Activated T-cell treated with anti-CD3 and anti-CD28 coated beads for 1 hour (primary cell): ENCODE measurements at regions not wholly inside any gene's neighbourhood (a gene's known extent, or its start where the extent isn't known, plus 50 kb on each side); places are given as distances from the start of the nearest gene placed in this dataset.
"Not testable (repeated sequence)": the region's sequence is repeated elsewhere in the genome, so short reads cannot be mapped to it uniquely, and the experiment has no call there.

ENCODE experiments used
- DNase-seq: peaks from one replicate; pipeline ENCODE4 v3.0.0-alpha.2; 2020; ENCODE audit warnings: low read depth

DNA sequence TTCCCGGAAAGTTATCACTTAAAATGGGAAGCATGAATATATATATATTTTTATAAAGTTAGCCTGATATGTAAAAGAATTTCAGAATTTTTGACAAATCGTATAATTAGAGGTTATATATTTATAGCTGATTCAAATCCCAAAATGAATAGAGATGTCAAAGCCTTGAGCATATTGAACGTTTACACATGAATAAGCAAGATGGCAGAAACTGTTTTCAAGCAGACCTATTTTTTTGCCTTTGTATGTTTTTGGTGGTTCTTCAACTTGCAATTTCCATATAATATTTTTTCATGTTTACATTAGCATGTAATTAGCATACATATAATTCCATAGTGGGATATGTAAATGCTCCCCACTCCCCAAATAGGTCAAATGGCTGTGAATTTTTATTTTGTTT, 189.9 kb downstream of the PRL start:
- DNase-seq, result no peak

DNA sequence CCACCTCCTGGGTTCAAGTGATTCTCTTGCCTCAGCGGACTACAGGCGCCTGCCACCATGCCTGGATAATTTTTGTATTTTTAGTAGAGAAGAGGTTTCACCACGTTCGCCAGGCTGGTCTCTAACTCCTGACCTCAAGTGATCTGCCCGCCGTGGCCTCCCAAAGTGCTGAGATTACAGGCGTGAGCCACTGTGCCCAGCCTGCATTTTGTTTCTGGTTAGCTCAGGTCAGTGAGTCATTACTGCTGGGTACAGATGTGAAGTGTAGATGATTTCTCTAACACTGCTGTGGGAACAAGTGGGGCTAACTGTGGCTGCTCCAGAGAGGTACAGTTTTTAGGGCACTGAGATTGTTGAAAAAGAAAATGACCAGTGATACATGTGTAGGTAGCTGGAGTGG, 188.6 kb downstream of the PRL start:
- DNase-seq, result no peak

- no peak for DNase-seq
Observed at GRCh38 chr6:22110061-22110460, 186.8 kb downstream of the PRL start.

GRCh38 chr6:22112461-22112860, 184.4 kb downstream of the PRL start:
- no peak for DNase-seq

DNA sequence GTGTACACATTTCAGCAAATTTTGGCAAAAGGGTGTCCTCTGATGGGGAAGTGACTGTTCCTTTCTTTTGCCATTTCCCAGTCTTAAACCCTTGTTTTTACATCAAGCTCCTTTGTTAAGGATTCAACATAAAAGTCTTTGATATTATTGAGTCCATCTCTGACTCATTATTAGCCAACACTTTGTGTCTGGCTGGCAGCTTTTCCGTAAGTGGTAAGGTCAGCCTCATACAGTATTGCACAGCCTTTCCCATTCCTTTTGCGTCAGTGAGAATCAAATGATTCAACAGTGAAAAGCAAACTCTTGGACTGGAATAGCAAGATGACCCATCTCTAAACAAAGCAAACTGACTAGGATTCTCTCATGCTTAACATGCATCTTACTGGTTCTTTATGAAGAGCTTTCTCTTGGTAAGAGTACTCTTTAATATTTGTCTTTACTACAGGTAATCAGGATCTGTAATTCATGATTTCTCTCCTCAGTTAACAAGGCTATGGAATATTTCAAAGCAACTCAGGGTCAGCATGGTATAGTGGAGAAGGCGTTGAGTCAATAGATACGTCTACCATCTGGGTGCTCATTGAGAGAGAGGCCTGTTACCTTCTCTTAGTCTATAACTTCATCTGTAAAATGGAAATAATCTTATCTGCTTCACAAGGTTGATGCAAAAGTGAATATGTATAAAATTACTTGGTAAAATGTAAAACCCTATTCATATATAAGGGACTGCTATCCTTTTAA, 183.6 kb downstream of the PRL start:
- DNase-seq, result no peak

GRCh38 chr6:22115559-22115958, 181.3 kb downstream of the PRL start:
- DNase-seq, result no peak

DNA sequence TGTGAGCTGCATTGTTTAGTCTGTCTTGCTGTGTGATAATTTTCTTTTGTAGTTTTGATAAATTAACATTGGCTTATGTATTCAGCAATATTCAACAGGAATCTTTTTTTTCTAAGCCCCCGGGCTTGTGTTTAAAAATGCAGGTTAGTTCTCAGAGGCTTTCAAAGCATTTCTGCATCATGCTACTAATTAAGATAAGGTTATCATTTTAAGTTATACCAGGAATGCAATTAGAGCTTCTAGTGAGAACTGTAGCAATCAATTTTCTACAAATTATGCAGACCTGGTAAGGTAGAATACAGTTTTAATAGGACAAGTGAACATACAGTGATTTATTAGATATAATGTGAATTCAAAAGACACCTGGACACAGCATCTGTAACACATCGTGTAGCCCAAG, 179.2 kb downstream of the PRL start:
- DNase-seq, result no peak

DNA sequence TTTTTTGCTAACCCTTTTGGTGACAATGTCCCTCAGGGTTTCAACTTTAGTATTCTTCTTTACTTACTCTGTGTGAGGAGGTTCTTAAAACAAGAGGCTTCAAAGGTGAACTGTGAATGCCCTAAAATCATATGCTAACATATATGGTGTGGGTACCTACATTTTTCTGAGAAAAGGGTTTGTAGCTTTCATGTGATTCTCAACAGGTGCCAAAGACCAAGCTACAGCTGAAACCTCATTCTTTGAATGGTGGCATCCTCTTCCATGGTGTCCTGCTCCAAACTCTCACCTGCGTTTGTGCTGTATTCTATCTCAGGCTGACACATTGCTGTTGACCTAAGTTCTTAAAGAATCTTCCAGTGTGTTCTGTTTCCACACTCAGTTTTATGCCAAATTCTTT, 177.3 kb downstream of the PRL start:
- DNase-seq, result no peak

- DNase-seq, result no peak
Observed at GRCh38 chr6:22124756-22125155, 172.1 kb downstream of the PRL start.

- DNase-seq, result no peak
Observed at GRCh38 chr6:22126910-22127309, 169.9 kb downstream of the PRL start.

- DNase-seq, result no peak
Observed at GRCh38 chr6:22129751-22130150, 167.1 kb downstream of the PRL start.

DNA sequence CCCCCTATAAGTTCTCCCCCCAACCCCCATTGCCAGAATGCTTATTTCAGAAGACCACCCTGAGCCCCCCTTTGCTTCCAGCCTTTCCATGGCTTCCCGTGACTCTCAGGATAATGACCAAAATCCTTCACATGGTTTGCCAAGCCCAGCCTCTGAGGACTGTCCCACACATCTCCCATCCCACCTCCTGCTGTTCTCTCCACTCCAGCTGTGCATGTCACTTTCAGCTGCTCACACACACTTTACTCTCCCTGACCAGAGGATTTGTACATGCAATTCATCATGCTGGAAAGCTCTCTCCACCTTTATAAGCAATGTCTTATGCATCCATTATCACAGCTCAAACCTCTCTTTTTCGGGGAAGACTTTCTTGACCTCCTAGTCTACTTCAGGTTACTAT, 164.2 kb downstream of the PRL start:
- no peak for DNase-seq

DNA sequence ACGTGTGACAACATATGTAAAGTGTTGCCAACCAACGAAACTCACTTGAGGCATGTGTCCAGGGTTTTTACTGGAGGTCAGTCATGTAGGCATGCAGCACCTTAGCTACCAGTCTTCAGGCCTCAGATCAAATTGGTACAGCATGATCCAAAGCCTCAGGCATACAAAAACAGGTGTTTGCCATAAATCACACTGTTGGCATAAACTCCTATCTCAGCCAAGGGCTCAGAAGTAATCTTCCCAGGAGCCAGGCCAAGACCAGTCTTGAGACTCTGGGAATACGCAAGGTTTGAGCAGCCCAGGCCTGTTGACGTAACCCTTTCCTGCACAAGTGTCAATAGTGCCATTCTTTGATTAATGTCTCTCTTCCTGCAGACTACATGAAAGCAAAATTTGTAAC, 163.5 kb downstream of the PRL start:
- DNase-seq, result no peak

GRCh38 chr6:22134308-22134707, 162.5 kb downstream of the PRL start:
- no peak for DNase-seq

GRCh38 chr6:22135395-22135794, 161.4 kb downstream of the PRL start:
- no peak for DNase-seq

GRCh38 chr6:22140736-22141135, 156.1 kb downstream of the PRL start:
- not testable (repeated sequence) for DNase-seq

DNA sequence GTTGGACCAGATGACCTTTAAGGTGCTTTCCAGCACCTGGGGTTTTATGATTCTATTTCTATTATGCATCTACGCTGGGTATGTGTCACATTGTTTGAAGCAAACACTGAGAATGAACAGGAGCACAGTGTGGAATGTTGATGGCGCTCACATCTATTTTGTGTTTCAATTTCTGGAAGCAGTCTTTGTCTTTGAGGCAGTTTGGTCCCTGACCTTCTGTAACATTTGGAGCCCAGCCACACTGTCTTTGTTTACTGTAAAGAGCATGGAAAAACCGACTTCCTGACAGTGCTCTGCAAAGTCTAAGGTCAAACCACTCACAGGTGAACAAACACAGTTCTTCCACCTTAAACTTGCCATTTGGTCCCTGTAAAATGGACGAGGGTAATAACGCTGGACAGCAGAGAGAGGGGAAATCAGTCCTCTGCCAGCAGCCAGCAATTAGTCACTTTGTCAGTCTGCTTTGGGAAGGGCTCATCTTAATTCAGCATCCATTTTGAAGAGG, 155.5 kb downstream of the PRL start:
- DNase-seq, result no peak

DNA sequence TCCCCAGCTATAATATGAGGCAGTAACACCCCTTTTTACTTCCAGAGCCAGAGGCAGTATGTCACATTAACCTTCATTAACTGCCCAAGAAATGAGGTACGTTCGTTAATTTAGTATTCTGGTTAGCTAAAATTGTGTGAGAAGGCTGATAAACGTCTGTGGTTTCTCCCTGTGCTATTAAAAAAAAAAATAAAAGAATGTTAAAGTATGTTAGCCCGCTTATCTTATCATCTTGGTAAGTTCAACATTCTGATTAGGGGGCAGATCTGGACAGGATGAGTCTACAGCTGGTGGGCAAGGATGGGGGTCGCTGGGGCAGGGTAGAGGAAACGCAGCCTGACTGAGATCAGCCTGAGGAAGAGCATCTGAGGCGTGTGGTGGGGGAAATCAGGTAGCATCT, 154.0 kb downstream of the PRL start:
- no peak for DNase-seq

DNA sequence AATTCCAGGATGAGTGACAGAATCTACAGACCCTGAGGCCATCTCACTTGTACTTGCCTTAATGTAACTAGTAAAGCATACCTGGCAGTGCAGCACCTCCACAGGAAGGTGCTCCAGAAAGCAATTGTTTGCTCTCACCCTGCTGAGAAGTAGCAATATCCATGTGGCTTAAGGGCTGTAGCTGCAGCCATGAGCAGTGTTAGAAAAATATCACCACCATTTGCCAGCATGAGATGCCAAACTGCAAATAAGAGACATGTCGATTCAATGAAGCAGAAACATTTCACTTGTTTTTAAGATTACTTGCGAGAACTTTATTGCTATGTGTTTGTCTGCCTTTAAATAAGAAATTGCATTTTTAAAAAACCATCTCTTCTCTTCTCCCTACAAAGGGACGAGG, 151.5 kb downstream of the PRL start:
- no peak for DNase-seq

DNA sequence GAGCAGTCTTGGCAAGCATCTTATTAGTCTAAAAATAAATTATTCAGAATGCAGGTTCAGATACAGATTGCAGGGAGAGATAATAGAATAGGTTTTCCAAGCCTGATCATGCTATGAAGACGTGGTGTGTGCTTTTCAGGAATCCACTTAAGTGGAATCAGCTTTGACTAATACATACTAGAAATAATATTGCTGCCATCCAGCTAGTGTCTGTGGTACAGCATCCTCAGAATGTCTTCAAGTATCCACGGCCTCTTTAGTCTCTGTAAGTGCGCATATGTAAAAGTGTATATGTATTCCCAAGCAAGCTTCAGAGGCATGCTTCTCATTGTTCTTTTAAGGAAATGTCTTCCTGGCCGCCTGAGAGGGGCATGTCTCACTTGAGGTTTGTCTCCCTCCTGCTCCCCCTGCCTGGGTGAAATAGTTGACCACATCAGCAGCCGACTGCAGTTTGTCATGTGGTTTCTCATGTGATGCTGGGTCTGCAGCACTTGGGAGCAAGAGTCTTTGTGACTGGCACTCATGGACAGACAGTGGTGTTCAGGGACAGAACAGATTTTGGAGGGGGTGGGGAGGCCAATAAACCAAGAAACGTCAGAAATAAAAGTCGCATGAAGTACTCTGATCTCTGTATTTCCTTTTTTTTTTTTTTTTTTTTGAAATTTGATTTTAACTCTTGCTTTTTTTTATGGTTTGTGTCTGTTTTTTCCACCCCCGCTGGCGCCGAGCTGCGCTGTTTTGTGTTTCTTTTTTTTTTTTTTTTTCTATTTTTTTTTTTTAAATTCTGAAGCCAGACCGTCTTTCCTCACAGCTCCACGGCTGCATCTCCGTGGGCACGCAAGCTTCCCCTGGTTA, 150.8 kb downstream of the PRL start:
- no peak for DNase-seq

DNA sequence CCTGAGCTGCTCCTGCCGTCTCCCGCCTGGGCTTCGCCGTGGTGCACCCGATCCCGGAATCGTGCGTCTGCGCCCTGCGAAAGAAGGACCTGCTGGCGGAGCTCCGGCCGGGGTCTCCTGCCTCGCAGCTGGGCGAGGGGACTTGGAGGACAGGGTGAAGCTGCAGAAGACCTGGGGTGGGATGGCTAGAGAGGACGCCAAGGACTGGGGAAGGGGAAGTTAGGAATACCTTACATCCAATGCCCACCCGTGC, 150.2 kb downstream of the PRL start:
- DNase-seq, result no peak

GRCh38 chr6:22146931-22147701, 149.7 kb downstream of the PRL start:
- no peak for DNase-seq
